NCI-H1436 treated with DMSO at 0.1 percent for 48 hours (cell line): ENCODE measurements at regions not wholly inside any gene's neighbourhood (a gene's known extent, or its start where the extent isn't known, plus 50 kb on each side); places are given as distances from the start of the nearest gene placed in this dataset.
"Not testable (repeated sequence)": the region's sequence is repeated elsewhere in the genome, so short reads cannot be mapped to it uniquely, and the experiment has no call there.

ENCODE experiments used
- DNase-seq: peaks from one replicate; lab custom pipeline; 2025; lab: John Stamatoyannopoulos, UW

DNA sequence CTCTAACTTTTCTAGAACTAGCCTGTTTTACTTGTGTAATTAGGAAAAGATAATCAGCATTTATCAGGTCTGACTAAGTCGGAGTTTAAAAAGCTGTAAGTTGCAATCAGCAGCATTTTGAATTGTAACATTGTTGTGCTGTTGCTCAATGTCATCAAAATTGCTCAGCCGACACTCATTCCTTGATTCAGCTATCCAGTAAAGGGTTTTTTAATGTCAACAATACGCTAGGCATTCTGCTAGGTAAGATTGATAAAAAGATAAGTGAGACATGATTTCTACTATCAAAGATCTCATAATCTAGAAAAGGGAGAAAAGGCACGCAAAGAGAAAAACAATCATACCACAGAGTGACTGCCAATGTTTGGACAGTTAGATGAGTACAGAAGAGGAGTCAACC is 327.1 kb upstream of the CDH2 start:
- no peak for DNase-seq

DNA sequence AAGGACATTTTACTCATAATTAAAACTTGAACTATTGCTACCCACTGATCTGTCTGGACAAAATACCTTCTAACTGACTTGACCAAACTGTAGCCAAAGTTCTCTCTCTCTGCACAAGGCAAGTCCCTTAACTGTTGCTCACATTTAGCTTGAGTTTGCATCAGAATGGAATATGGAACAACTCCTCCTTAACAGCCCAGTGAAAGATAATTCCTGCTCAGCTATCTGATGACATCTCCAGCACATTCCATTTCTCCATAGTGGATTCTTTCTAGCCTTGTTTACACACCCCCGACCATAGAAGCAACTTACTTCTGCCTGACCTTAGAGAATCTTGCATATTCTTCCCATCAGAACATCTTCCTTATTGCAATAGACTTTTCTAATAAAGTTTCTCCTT is 317.2 kb upstream of the CDH2 start:
- no peak for DNase-seq

DNA sequence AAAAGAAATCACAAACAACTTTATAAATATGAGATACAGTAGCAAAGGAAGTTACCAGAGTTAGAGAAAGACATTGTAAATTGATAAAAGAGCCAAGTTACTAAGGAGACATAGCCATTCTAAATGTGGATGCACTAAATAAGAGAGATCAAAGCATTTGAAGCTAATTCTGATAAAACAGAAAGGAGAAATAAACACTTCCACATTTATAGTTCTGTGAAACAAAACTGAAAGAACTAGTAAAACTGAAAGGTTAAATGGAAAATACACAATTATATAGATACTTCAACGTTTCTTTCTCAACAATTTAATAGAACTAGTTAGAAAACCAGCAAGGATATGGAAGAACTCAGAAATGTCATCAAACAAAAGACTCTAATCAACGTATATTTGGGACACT is 309.0 kb upstream of the CDH2 start:
- DNase-seq, result no peak

DNA sequence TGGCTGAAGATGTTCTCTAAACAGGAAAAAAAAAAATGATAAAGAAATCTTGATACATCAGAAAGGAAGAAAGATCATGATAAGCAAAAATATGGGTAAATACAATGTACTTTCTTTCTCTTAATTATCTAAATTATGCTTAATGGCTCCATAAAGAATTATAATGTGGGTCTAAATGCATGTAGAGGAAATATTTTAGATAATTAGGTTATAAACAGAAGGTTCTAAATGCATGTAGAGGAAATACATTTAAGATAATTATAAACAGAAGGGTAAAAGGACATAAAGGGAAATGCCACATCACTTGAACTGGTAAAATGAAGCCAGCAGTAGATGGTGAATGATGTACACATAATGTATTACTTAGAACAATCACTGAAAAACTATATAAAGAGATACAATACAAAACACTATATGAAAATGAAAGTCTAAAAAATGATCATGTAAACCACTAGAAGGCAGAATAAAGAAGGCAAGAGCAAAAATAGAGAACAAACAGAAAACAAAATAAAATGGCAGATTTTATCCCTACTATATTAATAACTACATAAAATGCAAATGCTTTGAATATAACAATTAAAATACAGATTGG is 308.4 kb upstream of the CDH2 start:
- DNase-seq, result no peak

DNA sequence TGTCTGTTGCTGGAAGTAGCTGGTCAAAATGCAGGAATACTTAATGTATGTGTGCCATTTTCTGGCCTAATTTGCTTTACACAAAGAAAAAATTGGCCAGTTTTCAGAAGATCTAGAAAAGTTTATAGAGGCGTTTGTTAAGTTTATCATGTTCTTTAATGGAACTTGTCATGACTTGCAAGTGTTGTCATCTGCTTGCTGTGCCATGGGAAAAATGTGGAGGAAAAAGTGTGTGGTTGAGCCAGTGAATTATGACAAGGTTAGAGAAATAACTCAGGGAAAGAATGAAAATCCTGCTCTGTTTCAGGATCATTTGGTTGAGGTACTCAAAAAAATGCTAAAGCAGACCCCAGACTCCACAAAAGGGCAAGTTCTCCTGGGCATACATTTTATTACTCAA is 301.6 kb upstream of the CDH2 start:
- DNase-seq, result no peak

GRCh38 chr18:28476302-28476701 is 299.4 kb upstream of the CDH2 start:
- DNase-seq, result no peak

DNA sequence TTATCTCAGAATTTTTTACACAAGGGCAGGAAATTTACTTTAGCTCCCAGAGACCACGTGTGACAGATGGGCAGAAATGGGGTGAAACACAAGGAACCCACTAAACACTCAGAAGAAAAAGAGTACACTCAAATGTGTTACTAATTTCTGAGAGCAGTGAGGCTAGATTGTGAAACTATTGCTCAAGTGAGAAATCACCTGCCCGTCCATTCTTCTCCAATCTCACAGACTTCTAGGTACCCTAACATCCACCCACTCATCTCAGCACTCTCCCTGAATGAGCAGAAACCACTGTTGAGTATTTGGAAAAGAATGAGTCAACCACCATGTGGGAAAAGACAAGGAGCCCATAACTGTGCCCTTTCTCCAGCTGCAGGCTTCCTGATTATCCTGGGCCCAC is 293.0 kb upstream of the CDH2 start:
- DNase-seq, result no peak

DNA sequence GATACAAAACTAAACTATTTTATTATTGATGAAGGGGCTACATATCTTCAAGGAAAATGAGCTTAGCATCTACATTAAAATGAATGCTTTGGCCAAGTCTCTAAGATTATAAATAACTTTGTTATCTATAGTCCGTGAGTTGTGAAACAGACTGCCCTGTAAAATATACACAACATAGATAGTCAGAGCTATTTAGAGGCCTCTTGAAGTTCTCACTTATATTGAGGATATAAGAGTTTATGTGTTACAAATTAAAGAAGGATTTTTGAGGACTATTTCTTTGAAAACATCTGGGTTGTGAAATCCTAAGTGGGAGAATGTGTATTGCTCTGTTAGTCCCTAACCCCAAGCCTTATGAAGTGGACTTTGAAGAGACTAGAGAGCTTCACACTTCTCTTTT is 292.0 kb upstream of the CDH2 start:
- DNase-seq, result no peak

GRCh38 chr18:28466204-28466603 is 289.3 kb upstream of the CDH2 start:
- no peak for DNase-seq

DNA sequence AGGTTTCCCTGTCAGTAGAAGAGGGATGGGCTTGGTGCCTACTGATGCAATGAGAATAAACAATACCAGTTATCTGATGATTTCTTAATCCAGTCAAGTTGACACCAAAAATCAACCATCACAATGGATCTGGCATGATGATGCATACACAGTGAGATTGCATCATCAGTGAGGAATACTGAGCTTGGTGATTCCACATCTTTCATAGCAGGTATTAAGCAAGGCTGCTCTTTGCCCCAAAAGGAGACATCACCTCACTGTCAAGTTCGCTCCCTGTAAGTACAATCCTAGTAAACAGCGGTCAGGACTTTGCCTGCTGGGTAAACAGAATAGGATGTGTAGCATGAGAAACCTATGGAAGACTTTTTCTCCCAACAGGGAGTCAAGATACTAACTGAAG is 282.7 kb upstream of the CDH2 start:
- DNase-seq, result no peak

- no peak for DNase-seq
These were observed 281.8 kb upstream of the CDH2 start for GRCh38 chr18:28458751-28459150.

GRCh38 chr18:28457784-28458183 is 280.9 kb upstream of the CDH2 start:
- no peak for DNase-seq

DNA sequence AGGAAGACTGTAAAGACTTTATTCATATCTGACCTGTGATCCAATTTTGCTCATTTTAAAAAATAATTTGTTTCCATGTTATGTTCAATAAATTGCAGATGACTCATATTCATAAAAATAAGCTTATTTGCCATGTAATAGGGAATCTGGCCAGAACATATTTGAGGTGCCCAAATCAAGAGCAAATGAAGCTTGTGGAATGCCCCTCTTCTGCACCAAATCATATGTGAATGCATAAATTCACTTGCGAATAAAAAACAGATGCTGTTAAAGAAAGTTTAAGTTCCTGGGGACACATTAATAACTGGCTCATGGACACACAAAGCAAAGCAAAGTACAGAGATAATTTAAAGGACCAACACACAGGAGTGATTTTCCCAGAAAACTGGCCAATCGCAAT is 279.0 kb upstream of the CDH2 start:
- no peak for DNase-seq

- DNase-seq, result no peak
These were observed 262.9 kb upstream of the CDH2 start for GRCh38 chr18:28439870-28440269.

DNA sequence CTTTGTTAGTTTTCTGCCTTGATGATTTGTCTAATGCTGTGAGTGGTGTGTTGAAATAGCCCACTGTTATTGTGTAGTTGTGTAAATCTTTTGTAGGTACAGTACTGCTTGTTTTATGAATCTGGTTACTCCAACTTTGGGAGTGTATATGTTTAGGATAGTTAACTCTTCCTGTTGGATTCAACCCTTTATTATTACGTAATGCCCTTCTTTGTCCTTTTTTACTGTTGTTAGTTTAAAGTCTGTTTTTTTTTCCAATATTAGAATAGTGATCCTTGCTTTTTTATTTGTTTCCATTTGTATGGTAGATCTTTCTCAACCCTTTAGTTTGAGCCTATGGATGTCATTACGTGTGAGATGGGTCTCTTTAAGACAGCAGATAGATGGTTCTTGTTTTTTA is 261.5 kb upstream of the CDH2 start:
- no peak for DNase-seq

DNA sequence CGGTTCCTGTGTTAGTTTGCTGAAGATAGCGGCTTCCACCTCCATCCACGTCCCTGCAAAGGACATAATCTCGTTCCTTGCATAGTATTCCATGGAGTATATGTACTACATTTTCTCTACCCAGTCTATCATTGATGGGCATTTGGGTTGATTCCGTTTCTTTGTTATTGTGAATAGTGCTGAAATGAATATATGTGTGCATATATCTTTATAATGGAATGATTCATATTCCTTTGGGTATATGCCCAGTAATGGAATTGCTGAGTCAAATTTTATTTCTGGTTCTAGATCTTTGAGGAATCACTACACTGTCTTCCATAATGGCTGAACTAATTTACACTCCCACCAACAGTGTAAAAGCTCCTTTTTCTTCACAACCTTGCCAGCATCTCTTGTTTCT is 255.4 kb upstream of the CDH2 start:
- DNase-seq, result no peak

GRCh38 chr18:28425886-28426285 is 249.0 kb upstream of the CDH2 start:
- DNase-seq, result no peak

DNA sequence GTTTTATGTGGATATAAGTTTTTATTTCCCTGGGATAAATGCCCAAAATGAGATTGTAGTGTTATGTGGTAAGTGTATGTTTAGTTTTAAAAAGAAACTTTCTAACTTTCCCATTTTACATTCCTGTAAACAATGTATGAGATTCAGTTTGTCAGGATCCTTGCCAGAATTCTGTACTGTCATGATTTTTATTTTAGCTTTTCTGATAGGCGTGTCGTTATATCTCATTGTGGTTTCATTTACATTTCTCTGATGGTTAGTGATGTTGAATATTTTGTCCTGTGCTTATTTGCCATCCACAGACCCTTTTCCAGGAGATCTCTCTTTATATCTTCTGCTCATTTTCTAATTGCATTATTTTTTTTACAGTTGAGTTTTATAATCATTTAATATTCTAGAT is 245.6 kb upstream of the CDH2 start:
- DNase-seq, result no peak

DNA sequence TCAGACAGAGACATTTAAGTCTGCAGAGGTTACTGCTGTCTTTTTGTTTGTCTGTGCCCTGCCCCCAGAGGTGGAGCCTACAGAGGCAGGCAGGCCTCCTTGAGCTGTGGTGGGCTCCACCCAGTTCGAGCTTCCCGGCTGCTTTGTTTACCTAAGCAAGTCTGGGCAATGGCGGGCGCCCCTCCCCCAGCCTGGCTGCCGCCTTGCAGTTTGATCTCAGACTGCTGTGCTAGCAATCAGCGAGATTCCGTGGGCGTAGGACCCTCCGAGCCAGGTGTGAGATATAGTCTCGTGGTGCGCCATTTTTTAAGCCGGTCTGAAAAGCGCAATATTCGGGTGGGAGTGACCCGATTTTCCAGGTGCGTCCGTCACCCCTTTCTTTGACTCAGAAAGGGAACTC is 245.0 kb upstream of the CDH2 start:
- not testable (repeated sequence) for DNase-seq

DNA sequence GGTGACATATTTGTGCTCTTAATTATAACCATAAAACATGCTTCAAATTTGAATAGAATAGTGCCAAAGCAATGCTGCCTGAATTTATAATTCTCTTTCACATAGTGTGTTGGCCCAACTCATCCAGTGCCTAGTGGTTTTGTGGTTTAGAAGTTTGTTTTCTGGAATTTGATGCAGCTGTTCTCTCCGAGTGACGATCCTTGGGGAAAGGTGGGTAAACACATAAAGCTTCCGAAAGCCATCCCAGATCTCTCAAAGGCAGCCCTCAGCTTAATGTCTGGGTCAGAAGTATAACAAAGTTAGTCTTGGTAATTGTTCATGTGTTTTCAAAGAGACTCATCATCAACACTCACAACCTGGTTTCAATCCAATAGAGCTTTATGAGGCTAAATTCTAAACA is 235.6 kb upstream of the CDH2 start:
- DNase-seq, result no peak

GRCh38 chr18:28411806-28412205 is 234.9 kb upstream of the CDH2 start:
- no peak for DNase-seq

- no peak for DNase-seq
These were observed 232.9 kb upstream of the CDH2 start for GRCh38 chr18:28409811-28410210.

GRCh38 chr18:28408528-28408927 is 231.6 kb upstream of the CDH2 start:
- DNase-seq, result no peak

GRCh38 chr18:28407681-28408080 is 230.8 kb upstream of the CDH2 start:
- DNase-seq, result no peak

GRCh38 chr18:28406533-28406932 is 229.6 kb upstream of the CDH2 start:
- no peak for DNase-seq
